Endothelial cell (in vitro differentiated cells): ENCODE measurements at regions not wholly inside any gene's neighbourhood (a gene's known extent, or its start where the extent isn't known, plus 50 kb on each side); places are given as distances from the start of the nearest gene placed in this dataset.

Experiments
- DNase-seq: peaks from one replicate; pipeline ENCODE4 v3.0.0; 2021; ENCODE audit warnings: low spot score
- H3K27ac Mint-ChIP-seq: one replicate; pipeline ENCODE4 v1.8.0; 2021; ENCODE audit warnings: mixed read lengths, inconsistent platforms; ENCODE audit not compliant: unreplicated experiment
- H3K27me3 Mint-ChIP-seq: one replicate; pipeline ENCODE4 v1.8.0; 2021; ENCODE audit warnings: mild to moderate bottlenecking, moderate library complexity, mixed read lengths, inconsistent platforms; ENCODE audit not compliant: unreplicated experiment
- H3K36me3 Mint-ChIP-seq: one replicate; pipeline ENCODE4 v1.8.0; 2021; ENCODE audit warnings: mild to moderate bottlenecking, low read depth, mixed read lengths, inconsistent platforms; ENCODE audit not compliant: unreplicated experiment
- H3K4me1 Mint-ChIP-seq: one replicate; pipeline ENCODE4 v1.8.0; 2021; ENCODE audit warnings: mild to moderate bottlenecking, mixed read lengths, inconsistent platforms; ENCODE audit not compliant: unreplicated experiment
- H3K4me3 Mint-ChIP-seq: one replicate; pipeline ENCODE4 v1.8.0; 2021; ENCODE audit warnings: mild to moderate bottlenecking, mixed read lengths, inconsistent platforms; ENCODE audit not compliant: unreplicated experiment
- H3K9me3 Mint-ChIP-seq: one replicate; pipeline ENCODE4 v1.8.0; 2021; ENCODE audit warnings: mixed read lengths, inconsistent platforms; ENCODE audit not compliant: unreplicated experiment
- TF ChIP-seq, protein P1 (sequence below): fragments of 200-600 bp; sonication (generic); IDR thresholded peaks from one replicate; pipeline ENCODE4 v1.5.0; 2021; ENCODE audit warnings: antibody characterized with exemption; ENCODE audit not compliant: unreplicated experiment

DNA sequence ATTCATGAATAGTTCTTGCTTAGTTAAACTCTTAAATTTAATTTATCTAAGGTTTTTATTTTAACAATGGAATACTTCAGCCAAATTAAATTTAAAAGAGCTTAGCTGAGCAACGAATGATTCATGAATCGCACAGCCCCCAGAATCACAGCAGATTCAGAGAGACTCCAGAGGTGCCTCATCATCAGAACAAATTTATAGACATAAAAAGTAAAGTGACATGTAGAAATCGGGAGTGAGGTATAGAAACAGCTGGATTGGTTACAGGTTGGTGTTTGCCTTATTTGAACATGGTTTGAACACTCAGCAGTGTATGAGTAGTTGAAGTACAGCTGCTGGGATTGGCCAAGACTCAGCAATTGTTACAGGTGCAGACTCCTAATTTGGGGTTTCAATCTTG is 132.7 kb upstream of the MAP3K4 start:
- H3K4me1 Mint-ChIP-seq = no peaks in the 10 kb centered on the region
- no peaks in the 10 kb centered on the region for H3K27me3 Mint-ChIP-seq
- H3K36me3 Mint-ChIP-seq = no peaks in the 10 kb centered on the region
- no peak overlapping the region for H3K27ac Mint-ChIP-seq
- TF ChIP-seq, protein P1, sequence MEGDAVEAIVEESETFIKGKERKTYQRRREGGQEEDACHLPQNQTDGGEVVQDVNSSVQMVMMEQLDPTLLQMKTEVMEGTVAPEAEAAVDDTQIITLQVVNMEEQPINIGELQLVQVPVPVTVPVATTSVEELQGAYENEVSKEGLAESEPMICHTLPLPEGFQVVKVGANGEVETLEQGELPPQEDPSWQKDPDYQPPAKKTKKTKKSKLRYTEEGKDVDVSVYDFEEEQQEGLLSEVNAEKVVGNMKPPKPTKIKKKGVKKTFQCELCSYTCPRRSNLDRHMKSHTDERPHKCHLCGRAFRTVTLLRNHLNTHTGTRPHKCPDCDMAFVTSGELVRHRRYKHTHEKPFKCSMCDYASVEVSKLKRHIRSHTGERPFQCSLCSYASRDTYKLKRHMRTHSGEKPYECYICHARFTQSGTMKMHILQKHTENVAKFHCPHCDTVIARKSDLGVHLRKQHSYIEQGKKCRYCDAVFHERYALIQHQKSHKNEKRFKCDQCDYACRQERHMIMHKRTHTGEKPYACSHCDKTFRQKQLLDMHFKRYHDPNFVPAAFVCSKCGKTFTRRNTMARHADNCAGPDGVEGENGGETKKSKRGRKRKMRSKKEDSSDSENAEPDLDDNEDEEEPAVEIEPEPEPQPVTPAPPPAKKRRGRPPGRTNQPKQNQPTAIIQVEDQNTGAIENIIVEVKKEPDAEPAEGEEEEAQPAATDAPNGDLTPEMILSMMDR = no peak
- no peak for DNase-seq
- no peaks in the 10 kb centered on the region for H3K9me3 Mint-ChIP-seq
- no peak overlapping the region for H3K4me3 Mint-ChIP-seq

DNA sequence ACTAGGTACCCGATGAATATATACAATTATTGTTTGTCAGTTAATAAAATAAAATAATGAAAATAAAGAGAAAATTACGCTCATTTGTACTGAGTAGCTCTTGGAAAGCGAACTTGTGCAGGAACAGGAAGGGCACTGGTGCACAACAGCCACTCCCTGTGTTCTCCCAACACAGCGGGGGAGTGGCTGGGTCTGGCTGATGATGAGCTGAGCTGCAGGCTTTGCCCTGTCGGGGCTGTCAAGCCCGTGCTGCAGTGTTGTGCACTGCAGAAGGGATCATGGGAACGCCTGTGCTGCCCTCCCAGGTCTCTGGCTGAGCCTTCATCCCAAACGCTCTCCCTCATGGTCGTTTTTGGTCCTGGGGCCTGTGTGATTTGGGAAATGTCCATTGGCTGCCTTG is 131.7 kb upstream of the MAP3K4 start:
- DNase-seq = no peak
- H3K4me3 Mint-ChIP-seq = no peak overlapping the region
- H3K27ac Mint-ChIP-seq = no peak overlapping the region
- H3K36me3 Mint-ChIP-seq = no peaks in the 10 kb centered on the region
- no peaks in the 10 kb centered on the region for H3K27me3 Mint-ChIP-seq
- TF ChIP-seq, protein P1 = no peak
- no peaks in the 10 kb centered on the region for H3K4me1 Mint-ChIP-seq
- H3K9me3 Mint-ChIP-seq = no peaks in the 10 kb centered on the region

GRCh38 chr6:160861824-160862223 is 129.7 kb upstream of the MAP3K4 start:
- Mint-ChIP-seq H3K4me1 (no peaks in the 10 kb centered on the region), H3K36me3 (no peaks in the 10 kb centered on the region), H3K9me3 (no peaks in the 10 kb centered on the region), H3K4me3 (no peak overlapping the region), H3K27ac (no peak overlapping the region), H3K27me3 (no peaks in the 10 kb centered on the region)
- DNase-seq = no peak
- TF ChIP-seq, protein P1 = no peak

GRCh38 chr6:160863782-160864181 is 127.8 kb upstream of the MAP3K4 start:
- H3K36me3 Mint-ChIP-seq = no peaks in the 10 kb centered on the region
- no peak for DNase-seq
- no peak overlapping the region for H3K4me3 Mint-ChIP-seq
- no peaks in the 10 kb centered on the region for H3K9me3 Mint-ChIP-seq
- no peaks in the 10 kb centered on the region for H3K4me1 Mint-ChIP-seq
- H3K27me3 Mint-ChIP-seq = no peaks in the 10 kb centered on the region
- H3K27ac Mint-ChIP-seq = no peak overlapping the region
- TF ChIP-seq, protein P1 = no peak

DNA sequence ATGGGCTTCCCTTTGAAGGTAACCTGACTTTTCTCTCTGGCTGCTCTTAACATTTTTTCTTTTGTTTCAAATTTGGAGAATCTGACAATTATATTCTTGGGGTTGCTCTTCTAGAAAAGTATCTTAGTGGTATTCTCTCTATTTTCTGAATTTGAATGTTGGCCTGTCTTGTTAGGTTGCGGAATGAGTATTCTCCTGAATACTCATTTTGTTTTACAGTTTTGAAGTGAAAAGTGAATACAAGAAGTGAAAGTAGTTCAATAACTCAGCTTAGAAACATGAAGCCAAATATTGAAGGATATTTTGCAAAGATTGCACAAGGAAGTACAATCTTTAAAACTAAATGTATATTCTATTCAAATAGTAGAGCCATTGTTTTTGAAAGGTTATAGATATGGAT is 120.2 kb upstream of the MAP3K4 start:
- Mint-ChIP-seq H3K27me3 (peaks cover 2% of the 10 kb centered on the region), H3K4me3 (no peak overlapping the region), H3K9me3 (no peaks in the 10 kb centered on the region), H3K36me3 (no peaks in the 10 kb centered on the region), H3K27ac (no peak overlapping the region), H3K4me1 (no peaks in the 10 kb centered on the region)
- DNase-seq = no peak
- TF ChIP-seq, protein P1 = no peak
